Peyer's patch (tissue), 4 donors: ENCODE measurements at regions not wholly inside any gene's neighbourhood (a gene's known extent, or its start where the extent isn't known, plus 50 kb on each side); places are given as distances from the start of the nearest gene placed in this dataset.

Source experiments
- POLR2A ChIP-seq, 2 donors: fragments of 450-650 bp; IDR thresholded peaks; one replicate each; pipeline ENCODE4 v1.5.1; 2017; ENCODE audit warnings: antibody characterized with exemption in 2 of 2, mild to moderate bottlenecking in 2 of 2, moderate library complexity in 2 of 2
- TF ChIP-seq, protein P1 (sequence below), 6 experiments: fragments of 450-650 bp in 4 of 6; fragments of 200-600 bp in 2 of 6; sonication (generic) in 1 of 6; IDR thresholded peaks; one replicate each; pipeline ENCODE4 v1.5.1; 2017 to 2019; ENCODE audit warnings: antibody characterized with exemption in 6 of 6, mild to moderate bottlenecking in 3 of 6, moderate library complexity in 1 of 6

DNA sequence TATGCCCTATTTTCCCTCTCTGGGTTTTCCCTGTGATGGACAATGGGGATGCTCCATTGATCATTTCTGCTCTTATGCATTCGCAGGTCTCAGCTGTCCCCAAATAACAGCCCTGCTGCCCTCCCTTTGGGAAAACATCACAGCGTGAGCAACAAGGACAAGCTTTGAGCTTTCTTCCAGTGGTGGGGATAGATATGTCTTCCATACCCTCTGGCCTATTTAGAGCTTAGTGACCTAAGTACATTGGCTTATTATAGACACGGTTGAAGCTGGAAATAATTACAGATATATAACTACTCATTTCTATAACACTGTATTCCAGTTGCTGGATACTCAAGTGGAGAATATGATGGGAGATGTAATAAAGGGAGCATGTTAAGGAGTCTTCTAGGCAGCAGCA, 304.3 kb upstream of the MGAT5 start:
- TF ChIP-seq, protein P1, sequence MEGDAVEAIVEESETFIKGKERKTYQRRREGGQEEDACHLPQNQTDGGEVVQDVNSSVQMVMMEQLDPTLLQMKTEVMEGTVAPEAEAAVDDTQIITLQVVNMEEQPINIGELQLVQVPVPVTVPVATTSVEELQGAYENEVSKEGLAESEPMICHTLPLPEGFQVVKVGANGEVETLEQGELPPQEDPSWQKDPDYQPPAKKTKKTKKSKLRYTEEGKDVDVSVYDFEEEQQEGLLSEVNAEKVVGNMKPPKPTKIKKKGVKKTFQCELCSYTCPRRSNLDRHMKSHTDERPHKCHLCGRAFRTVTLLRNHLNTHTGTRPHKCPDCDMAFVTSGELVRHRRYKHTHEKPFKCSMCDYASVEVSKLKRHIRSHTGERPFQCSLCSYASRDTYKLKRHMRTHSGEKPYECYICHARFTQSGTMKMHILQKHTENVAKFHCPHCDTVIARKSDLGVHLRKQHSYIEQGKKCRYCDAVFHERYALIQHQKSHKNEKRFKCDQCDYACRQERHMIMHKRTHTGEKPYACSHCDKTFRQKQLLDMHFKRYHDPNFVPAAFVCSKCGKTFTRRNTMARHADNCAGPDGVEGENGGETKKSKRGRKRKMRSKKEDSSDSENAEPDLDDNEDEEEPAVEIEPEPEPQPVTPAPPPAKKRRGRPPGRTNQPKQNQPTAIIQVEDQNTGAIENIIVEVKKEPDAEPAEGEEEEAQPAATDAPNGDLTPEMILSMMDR (IDR thresholded peaks at IDR 0.05): no peak
- no peak for TF ChIP-seq POLR2A (IDR thresholded peaks at IDR 0.05)
